HL-60 (cell line): ENCODE measurements at regions not wholly inside any gene's neighbourhood (a gene's known extent, or its start where the extent isn't known, plus 50 kb on each side); places are given as distances from the start of the nearest gene placed in this dataset.

Experiments
- CTCF ChIP-seq: IDR thresholded peaks from one replicate; pipeline ENCODE4 v1.5.1; 2011; ENCODE audit warnings: low read length, control low read depth, inconsistent platforms; ENCODE audit not compliant: insufficient read depth
- GABPA ChIP-seq: IDR thresholded peaks from 2 replicates; pipeline ENCODE4 v1.6.1; 2012; ENCODE audit warnings: low read depth
- POLR2AphosphoS5 ChIP-seq: IDR thresholded peaks from 2 replicates; pipeline ENCODE4 v1.6.1; 2012; ENCODE audit warnings: low read depth
- REST ChIP-seq: IDR thresholded peaks from 2 replicates; pipeline ENCODE4 v1.6.1; 2012; ENCODE audit warnings: low read depth; ENCODE audit not compliant: insufficient replicate concordance

- TF ChIP-seq POLR2AphosphoS5 (no peak), CTCF (no peak), REST (no peak), GABPA (no peak)
Observed at GRCh38 chr17:13202835-13203234, 185.0 kb upstream of the ELAC2 start.
